GM23248 (cell line): ENCODE measurements at regions not wholly inside any gene's neighbourhood (a gene's known extent, or its start where the extent isn't known, plus 50 kb on each side); places are given as distances from the start of the nearest gene placed in this dataset.

Experiments used
- EZH2 ChIP-seq: fragments of 200-600 bp; sonication (generic); IDR thresholded peaks from 2 replicates; pipeline ENCODE4 v1.6.1; 2018; ENCODE audit warnings: antibody characterized with exemption, mild to moderate bottlenecking; ENCODE audit not compliant: insufficient read depth, poor library complexity, severe bottlenecking
- EZH2phosphoT487 ChIP-seq: fragments of 200-600 bp; sonication (generic); IDR thresholded peaks from 2 replicates; pipeline ENCODE4 v1.6.1; 2018; ENCODE audit warnings: antibody characterized with exemption, moderate library complexity, mild to moderate bottlenecking, low read depth; ENCODE audit not compliant: insufficient read depth

DNA sequence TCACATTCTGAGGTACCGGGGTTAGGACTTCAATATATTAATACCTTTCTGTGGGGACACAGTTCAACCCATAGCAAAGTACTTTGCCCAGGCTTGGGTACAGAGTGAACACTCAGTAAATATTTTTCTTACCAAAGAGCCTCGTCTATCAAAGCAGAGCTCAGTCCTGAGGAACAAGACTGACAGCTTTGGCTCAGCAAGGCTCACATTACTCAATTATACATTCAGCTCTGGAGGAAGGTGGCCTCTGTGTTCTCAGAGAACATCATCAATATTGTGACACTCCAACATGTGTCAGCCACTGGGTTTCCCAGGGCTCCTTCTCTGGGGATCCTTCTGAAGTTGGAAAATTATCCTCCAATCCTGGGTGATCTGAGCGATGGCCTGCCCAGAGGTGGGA lies 186.4 kb downstream of the NMUR2 start:
- TF ChIP-seq EZH2 (no peak), EZH2phosphoT487 (no peak)
